GM12878 (cell line): ENCODE measurements at regions not wholly inside any gene's neighbourhood (a gene's known extent, or its start where the extent isn't known, plus 50 kb on each side); places are given as distances from the start of the nearest gene placed in this dataset.

Experiments
- ATAC-seq: fragments of 200-7000 bp; cut with Tn5 transposase; 3 replicates; pipeline ENCODE4 v1.9.1; 2020; ENCODE audit warnings: mild to moderate bottlenecking, moderate library complexity
- BruUV-seq: library from RNA; stranded (reverse); fragments of 400-500 nt; replicated peaks from 2 replicates; lab custom pipeline; 2021; lab: Mats Ljungman, UMichigan
- CTCF ChIA-PET: fragments of 300-600 bp; sonication (Branson Sonifier 250); formaldehyde crosslinking; extraction: SDS; loops from one replicate; lab custom pipeline; 2021; ENCODE audit warnings: inconsistent platforms; lab: Yijun Ruan, JAX
- POLR2A ChIA-PET: fragments of 350-600 bp; formaldehyde crosslinking; extraction: SDS; loops from one replicate; lab custom pipeline; 2021; ENCODE audit warnings: inconsistent platforms; lab: Charles Lee
- RAD21 ChIA-PET: fragments of 300-600 bp; sonication (Branson Sonifier 250); formaldehyde crosslinking; loops from one replicate; lab custom pipeline; 2023; ENCODE audit warnings: antibody characterized with exemption; ENCODE audit not compliant: unreplicated experiment; lab: Charles Lee
- SMC1A ChIA-PET: fragments of 300-600 bp; sonication (Branson Sonifier 250); formaldehyde crosslinking; loops from one replicate; lab custom pipeline; 2023; ENCODE audit not compliant: unreplicated experiment, uncharacterized antibody; lab: Charles Lee
- DNase-seq: peaks from one replicate; pipeline ENCODE4 v3.0.0-alpha.2; 2011; ENCODE audit warnings: low read depth, low spot score
- FAIRE-seq: peaks from 3 replicates; lab custom pipeline; 2011; peaks lifted over from hg19 to GRCh38; lab: Jason Lieb, UNC
- H2AFZ ChIP-seq: 2 replicates; pipeline ENCODE4 v1.6.0; 2011; ENCODE audit warnings: low read depth, low read length, control low read depth; ENCODE audit not compliant: control insufficient read depth
- H3K27ac ChIP-seq: 2 replicates; pipeline ENCODE4 v1.5.1; 2011; ENCODE audit warnings: control low read depth; ENCODE audit not compliant: control insufficient read depth, insufficient read depth
- H3K27me3 ChIP-seq, 2 experiments: replicated peaks in 1 of 2; 2 replicates each; pipeline versions ENCODE4 v1.6.0 to v1.6.1; 2011; ENCODE audit warnings: low read length in 1 of 2; ENCODE audit not compliant: control insufficient read depth in 2 of 2, insufficient read depth in 2 of 2
- H3K36me3 ChIP-seq, 2 experiments: 2 replicates each; pipeline ENCODE4 v1.5.1; 2011; ENCODE audit warnings: low read length in 1 of 2; ENCODE audit not compliant: control insufficient read depth in 2 of 2, insufficient read depth in 2 of 2
- H3K4me1 ChIP-seq: 2 replicates; pipeline ENCODE4 v1.6.1; 2011; ENCODE audit warnings: mild to moderate bottlenecking, low read length, moderate library complexity, mixed read lengths; ENCODE audit not compliant: control insufficient read depth, insufficient read depth
- H3K4me2 ChIP-seq: 2 replicates; pipeline ENCODE4 v1.6.0; 2011; ENCODE audit warnings: control low read depth; ENCODE audit not compliant: control insufficient read depth, insufficient read depth
- H3K4me3 ChIP-seq: fragments of 200-600 bp; sonication (generic); 2 replicates; pipeline ENCODE4 v1.5.1; 2016
- H3K79me2 ChIP-seq: 2 replicates; pipeline ENCODE4 v1.6.0; 2011; ENCODE audit warnings: low read length; ENCODE audit not compliant: control insufficient read depth, insufficient read depth
- H3K9ac ChIP-seq: 2 replicates; pipeline ENCODE4 v1.8.0; 2011; ENCODE audit warnings: low read length, control low read depth, mixed read lengths; ENCODE audit not compliant: control insufficient read depth, insufficient read depth
- H3K9me3 ChIP-seq: replicated peaks from 3 replicates; pipeline ENCODE4 v1.5.1; 2011; ENCODE audit warnings: mild to moderate bottlenecking, low read length; ENCODE audit not compliant: control insufficient read depth, insufficient read depth
- H4K20me1 ChIP-seq: 2 replicates; pipeline ENCODE4 v1.6.0; 2011; ENCODE audit not compliant: control insufficient read depth, insufficient read depth
- CBX5 ChIP-seq: sonication (generic); IDR thresholded peaks from 2 replicates; pipeline ENCODE4 v1.6.1; 2016; ENCODE audit warnings: low read depth, moderate library complexity, mild to moderate bottlenecking, inconsistent platforms
- CUX1 ChIP-seq: IDR thresholded peaks from 2 replicates; pipeline ENCODE4 v1.6.1; 2012; ENCODE audit warnings: improper control_type of control experiment, low read depth, low read length; ENCODE audit not compliant: insufficient replicate concordance
- DPF2 ChIP-seq: fragments of 450-650 bp; IDR thresholded peaks from 2 replicates; pipeline ENCODE4 v1.6.1; 2017; ENCODE audit warnings: mild to moderate bottlenecking
- JUNB ChIP-seq: IDR thresholded peaks from 2 replicates; pipeline ENCODE4 v1.6.1; 2016; ENCODE audit warnings: antibody characterized with exemption, mild to moderate bottlenecking
- KLF5 ChIP-seq: fragments of 450-650 bp; IDR thresholded peaks from 2 replicates; pipeline ENCODE4 v1.6.1; 2014; ENCODE audit warnings: mild to moderate bottlenecking; ENCODE audit not compliant: partially characterized antibody
- MTA3 ChIP-seq: IDR thresholded peaks from 2 replicates; pipeline ENCODE4 v1.6.1; 2012; ENCODE audit warnings: low read length, inconsistent platforms, borderline replicate concordance
- NFYA ChIP-seq: IDR thresholded peaks from 2 replicates; pipeline ENCODE4 v1.6.1; 2011; ENCODE audit warnings: low read depth, mild to moderate bottlenecking, low read length, improper control_type of control experiment, borderline replicate concordance
- NR2C1 ChIP-seq: fragments of 450-650 bp; IDR thresholded peaks from 2 replicates; pipeline ENCODE4 v1.6.1; 2017; ENCODE audit warnings: antibody characterized with exemption, mild to moderate bottlenecking, moderate library complexity
- PAX5 ChIP-seq: IDR thresholded peaks from 2 replicates; pipeline ENCODE4 v1.6.1; 2011; ENCODE audit warnings: low read depth, low read length, borderline replicate concordance
- SIX5 ChIP-seq: IDR thresholded peaks from 2 replicates; pipeline ENCODE4 v1.6.1; 2011; ENCODE audit warnings: mild to moderate bottlenecking, low read depth, low read length, moderate library complexity; ENCODE audit not compliant: severe bottlenecking
- SREBF2 ChIP-seq: IDR thresholded peaks from 2 replicates; pipeline ENCODE4 v1.6.1; 2012; ENCODE audit warnings: mild to moderate bottlenecking, low read length
- STAT3 ChIP-seq: IDR thresholded peaks from 2 replicates; pipeline ENCODE4 v1.6.1; 2011; ENCODE audit warnings: low read depth, low read length, improper control_type of control experiment
- SUZ12 ChIP-seq: fragments of 200-600 bp; sonication (generic); IDR thresholded peaks from one replicate; pipeline ENCODE4 v1.6.1; 2018; ENCODE audit warnings: antibody characterized with exemption, mild to moderate bottlenecking; ENCODE audit not compliant: unreplicated experiment
- YBX1 ChIP-seq: fragments of 450-650 bp; IDR thresholded peaks from 2 replicates; pipeline ENCODE4 v1.6.1; 2016; ENCODE audit warnings: antibody characterized with exemption
- ZBED1 ChIP-seq: IDR thresholded peaks from 2 replicates; pipeline ENCODE4 v1.6.1; 2016; ENCODE audit warnings: borderline replicate concordance
- WGBS: methylation state at CpG from one replicate; pipeline ENCODE4 v1.1.6; 2016; ENCODE audit warnings: low lambda C conversion rate; ENCODE audit not compliant: insufficient replicate concordance, insufficient coverage; ENCODE audit errors: missing lambda C conversion rate; 5-methylcytosine and 5-hydroxymethylcytosine counted together
- in situ Hi-C: fragments of 300-500 bp; cut with MboI; formaldehyde crosslinking; loops from 9 replicates; pipeline ENCODE4 v1.14.3; 2018; ENCODE audit warnings: mixed read lengths
- intact Hi-C: fragments of 100-400 bp; cut with micrococcal nuclease; formaldehyde crosslinking; loops from one replicate; pipeline ENCODE4 v1.14.2; 2022; ENCODE audit not compliant: unreplicated experiment

- Histone ChIP-seq H3K27ac (no peak overlapping the region), H3K4me3 (no peak overlapping the region), H3K9ac (no peak overlapping the region), H4K20me1 (no peaks in the 10 kb centered on the region), H3K4me1 (no peaks in the 10 kb centered on the region), H3K9me3 (no peaks in the 10 kb centered on the region)
- ChIA-PET CTCF (no interaction called here), POLR2A (no interaction called here), RAD21 (no interaction called here)
- DNase-seq (no peak), ATAC-seq (no peak)
- WGBS: 23% methylated on average over 15 of the region's 15 CpGs
- no TSS peak for BruUV-seq
- in situ Hi-C loops: no loop called here
- TF ChIP-seq SREBF2: no peak
- TF ChIP-seq NR2C1: no peak
- no peak for TF ChIP-seq STAT3
- no peak for TF ChIP-seq CBX5
- TF ChIP-seq ZBED1: no peak
- TF ChIP-seq SUZ12: no peak
- no peak for TF ChIP-seq JUNB
- TF ChIP-seq CUX1: no peak
- TF ChIP-seq DPF2: no peak
- no peak for TF ChIP-seq KLF5
- no peak for TF ChIP-seq SIX5
- no peak for TF ChIP-seq YBX1
- no peak for TF ChIP-seq PAX5
- TF ChIP-seq MTA3: no peak
- TF ChIP-seq NFYA: no peak
- TF ChIP-seq, all 136 proteins: peak for 0
- intact Hi-C loops: no loop called here
- no peak overlapping the region for H2AFZ ChIP-seq
- H3K36me3 ChIP-seq: no peaks in the 10 kb centered on the region
- peaks cover 2 to 4% of the 10 kb centered on the region in 2 experiments; a peak in 3 of 4 replicates for H3K27me3 ChIP-seq
- FAIRE-seq: no peak
- H3K4me2 ChIP-seq: no peak overlapping the region
- SMC1A ChIA-PET: no interaction called here
- H3K79me2 ChIP-seq: no peaks in the 10 kb centered on the region
Measured at GRCh38 chr17:36736201-36737156, 135.1 kb downstream of the MRM1 start.
